ENCODE measurements at regions not wholly inside any gene's neighbourhood (a gene's known extent, or its start where the extent isn't known, plus 50 kb on each side); places are given as distances from the start of the nearest gene placed in this dataset.

DNA sequence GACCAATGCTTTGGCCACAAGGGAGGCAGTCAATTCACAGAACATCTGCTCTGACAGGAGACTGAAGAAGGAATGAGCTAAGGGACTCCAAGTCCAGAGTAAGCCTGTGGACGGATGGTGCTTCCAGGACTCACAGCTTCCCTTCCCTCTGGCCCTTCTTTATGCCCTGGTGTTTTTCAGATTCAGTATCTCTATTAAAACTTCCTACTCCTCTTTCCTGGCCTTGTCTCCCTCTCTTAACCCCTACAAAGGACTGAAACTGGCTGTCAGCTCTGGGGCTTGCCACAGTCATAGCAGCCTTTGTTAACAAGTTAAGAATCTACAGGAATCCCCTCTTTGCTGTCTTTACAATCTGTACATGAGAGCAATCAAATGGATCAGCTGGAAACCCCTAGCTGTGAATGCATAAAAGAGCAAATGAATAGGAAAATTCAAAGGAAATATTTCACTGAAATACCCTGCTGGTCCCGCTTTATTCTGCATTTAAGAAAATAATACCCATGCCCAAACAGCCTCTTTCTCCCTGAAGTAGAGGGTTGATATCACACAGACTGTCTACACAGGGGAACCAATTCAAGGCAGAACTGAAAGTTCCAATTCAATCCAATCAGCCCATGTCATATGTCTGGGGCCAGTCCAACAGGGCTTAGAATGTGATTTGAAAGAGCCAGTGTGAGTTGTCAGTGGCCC lies 192.3 kb downstream of the MZT1 start:
- DNase-seq (ENCODE audit: low read depth in 2 of 2), result no peak

- DNase-seq (ENCODE audit: low read depth in 2 of 2), result no peak
These were observed 197.0 kb downstream of the MZT1 start for GRCh38 chr13:72530471-72530870.

DNA sequence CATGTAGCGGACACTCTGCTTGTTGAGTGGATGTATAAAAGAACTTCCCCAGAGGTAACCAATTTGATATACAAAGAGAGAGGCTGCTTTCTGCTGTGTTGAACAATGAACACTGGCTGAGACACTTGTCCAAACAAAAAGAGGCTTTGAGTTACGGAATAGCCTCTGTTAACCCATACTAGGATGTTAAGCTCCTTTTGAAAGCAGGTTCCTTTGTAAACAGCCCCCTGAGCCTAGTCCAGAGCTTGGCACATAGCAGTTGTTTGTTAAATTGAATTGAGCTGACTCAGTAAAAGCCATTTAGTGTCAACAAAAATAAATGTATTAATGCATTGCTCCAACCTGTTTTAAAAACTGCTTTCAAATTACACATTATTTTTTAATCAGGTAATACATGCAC lies 200.1 kb downstream of the MZT1 start:
- no peak for DNase-seq (ENCODE audit: low read depth in 2 of 2)

DNA sequence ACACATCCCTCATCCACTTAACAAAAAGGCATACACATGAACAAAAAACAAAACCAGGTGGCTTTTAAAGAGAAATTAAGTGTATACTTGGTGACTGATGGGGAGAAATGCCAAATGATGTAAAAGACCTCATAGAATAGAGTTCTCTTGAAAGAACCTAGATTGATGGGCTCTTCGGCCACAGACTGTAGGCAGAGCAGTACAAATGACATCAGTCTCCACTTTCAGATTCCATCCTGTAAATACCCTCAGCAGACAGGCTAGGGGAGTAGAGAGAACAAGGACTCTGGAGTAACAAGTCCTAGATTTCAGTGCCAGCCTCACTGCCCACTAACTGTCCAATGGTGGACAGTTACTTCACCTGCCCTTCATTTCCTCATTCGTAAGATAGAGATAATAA lies 203.8 kb downstream of the MZT1 start:
- DNase-seq (ENCODE audit: low read depth in 2 of 2), result no peak

- no peak for DNase-seq (ENCODE audit: low read depth in 2 of 2)
These were observed 204.4 kb downstream of the MZT1 start for GRCh38 chr13:72523049-72523448.

DNA sequence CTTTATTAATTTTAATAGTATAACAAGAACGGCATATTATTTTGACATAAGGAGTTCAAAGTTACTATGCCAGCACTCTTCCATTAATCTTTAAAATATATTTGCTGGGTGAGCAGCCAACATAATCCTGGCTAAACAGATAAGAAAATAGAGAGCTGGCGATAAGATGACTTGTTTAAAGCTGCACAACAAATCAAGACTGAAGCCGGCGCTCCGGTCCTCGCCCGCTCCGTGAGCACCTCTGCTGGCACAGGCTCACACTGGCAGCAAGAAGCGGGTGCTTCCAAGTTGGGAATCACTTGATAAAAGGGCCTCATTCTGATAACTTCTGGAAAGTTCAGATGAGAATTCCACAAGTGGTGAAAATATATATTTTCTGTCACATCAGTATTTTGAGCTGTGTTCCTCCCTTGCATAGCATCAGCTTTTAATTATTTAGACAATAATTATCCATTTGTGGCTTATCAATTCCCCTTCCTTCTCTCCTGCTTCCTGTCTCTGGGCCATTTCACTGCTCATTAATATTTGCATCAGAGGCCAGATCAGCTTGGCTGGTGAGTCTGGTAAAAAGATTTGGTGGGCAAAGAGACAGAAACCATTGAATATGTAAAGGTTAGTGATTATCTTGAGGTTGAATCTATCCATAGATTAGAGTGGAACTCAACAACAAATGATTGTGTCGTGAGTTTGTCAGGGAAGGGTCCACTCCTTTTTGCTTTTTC lies 205.3 kb downstream of the MZT1 start:
- no peak for DNase-seq (ENCODE audit: low read depth in 2 of 2)

GRCh38 chr13:72514146-72514545 lies 213.3 kb downstream of the MZT1 start:
- DNase-seq (ENCODE audit: low read depth in 2 of 2), result no peak

GRCh38 chr13:72508392-72508791 lies 219.0 kb downstream of the MZT1 start:
- no peak for DNase-seq (ENCODE audit: low read depth in 2 of 2)

DNA sequence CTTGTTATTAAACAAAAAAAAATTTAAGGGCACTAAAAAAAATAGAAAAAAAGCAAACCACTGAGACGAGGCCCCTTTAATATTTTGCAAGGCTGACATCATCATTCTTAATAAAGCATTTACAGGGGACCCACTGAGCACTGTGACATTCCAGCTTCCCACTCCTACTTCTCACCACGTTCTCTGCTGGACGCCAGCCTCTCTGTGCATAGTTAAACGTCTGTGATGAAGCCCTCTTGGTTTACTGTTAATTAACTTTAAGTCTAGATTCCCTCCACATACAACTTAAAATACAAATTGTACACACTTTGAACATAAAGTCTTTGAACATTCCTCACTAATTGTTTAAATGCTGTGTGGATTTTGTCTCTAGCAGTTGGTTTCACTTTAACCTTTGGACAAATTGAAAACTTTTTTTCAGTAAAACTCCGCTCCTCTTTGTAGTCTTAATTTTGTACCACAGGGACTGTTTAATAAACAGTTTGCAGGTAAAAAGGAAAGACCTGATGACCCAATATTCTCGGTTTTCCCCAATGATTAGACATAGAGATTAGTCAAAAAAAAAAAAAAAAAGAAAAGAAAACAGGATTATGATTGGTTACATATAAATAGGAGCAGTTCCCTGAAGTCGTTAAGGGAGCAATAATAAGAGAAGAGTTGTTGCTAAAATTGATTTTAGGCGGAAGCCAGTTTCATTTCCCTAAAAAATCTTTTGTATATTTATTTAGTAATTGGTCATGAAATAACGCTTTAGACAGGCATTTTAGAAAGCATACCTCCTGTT lies 219.8 kb downstream of the MZT1 start:
- no peak for DNase-seq (ENCODE audit: low read depth in 2 of 2)

DNA sequence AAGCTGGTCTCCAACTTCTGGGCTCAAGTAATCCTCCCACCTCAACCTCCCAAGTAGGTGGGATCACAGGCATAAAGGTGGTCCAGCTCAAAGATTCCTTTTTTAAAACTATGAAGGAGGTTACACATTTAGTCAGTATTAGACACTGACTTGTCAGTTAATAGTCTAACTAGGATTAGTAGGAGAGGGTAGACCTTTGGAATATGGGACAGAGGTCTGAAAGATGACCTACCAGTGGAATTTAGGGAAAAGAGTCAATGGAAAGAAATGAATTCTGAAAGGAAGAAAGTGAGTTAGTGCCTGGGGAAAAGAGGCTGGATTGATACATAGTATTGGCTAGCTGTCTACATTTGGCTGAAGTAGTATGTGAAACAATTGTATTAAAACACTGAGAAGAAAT lies 220.7 kb downstream of the MZT1 start:
- DNase-seq (ENCODE audit: low read depth in 2 of 2), result no peak

GRCh38 chr13:72505376-72505775 lies 222.1 kb downstream of the MZT1 start:
- no peak for DNase-seq (ENCODE audit: low read depth in 2 of 2)

DNA sequence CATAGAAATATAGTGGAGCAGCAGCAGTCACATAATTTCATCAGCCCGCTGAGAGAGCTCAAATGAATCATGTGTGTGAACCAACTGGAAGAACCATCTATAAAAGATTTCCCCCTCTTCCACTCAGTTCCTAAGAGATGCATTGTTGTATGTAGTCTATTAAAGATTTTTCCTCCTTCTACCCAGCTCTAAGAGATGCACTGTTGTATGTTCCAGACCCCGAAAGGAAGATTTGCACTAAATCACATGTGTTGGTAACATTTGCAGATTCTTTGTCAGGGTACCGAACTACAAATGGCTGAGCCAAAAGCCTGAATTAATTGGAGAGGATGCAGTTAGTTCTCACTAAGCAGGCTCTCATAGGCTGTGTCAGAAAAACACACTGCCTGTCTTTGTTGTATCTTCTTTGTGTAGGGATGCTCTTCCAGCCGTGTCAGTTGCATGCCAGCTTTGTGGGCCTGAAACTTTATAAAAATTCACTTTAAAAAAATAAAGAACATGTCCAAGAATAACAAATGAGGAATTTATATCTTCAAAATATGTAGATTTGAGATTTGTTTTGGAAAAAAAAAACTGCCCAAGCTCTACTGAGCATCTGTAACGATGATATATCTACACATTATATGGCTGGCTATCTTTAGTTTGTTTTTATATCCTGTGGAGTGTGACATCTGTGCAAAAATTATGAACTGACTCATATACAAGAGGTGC lies 223.1 kb downstream of the MZT1 start:
- DNase-seq (ENCODE audit: low read depth in 2 of 2), result no peak

DNA sequence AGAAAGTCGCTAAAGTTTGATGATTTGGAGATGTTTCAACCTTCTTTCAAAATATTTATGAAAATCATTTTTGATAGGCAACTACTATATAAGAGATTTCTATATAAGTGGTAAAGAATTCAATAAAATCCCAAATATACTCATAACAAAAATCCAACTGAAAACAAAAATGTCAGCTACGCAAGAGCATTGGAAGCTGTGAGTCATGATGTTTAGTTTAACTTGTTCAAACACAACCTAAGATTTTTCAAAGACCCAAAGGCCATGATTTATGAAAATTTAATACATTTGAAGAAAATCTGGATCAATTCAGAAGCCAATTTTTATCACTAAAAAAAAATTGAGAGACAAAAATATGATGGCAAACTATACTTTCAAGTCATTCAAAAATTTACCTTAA lies 226.6 kb downstream of the MZT1 start:
- DNase-seq (ENCODE audit: low read depth in 2 of 2), result no peak

DNA sequence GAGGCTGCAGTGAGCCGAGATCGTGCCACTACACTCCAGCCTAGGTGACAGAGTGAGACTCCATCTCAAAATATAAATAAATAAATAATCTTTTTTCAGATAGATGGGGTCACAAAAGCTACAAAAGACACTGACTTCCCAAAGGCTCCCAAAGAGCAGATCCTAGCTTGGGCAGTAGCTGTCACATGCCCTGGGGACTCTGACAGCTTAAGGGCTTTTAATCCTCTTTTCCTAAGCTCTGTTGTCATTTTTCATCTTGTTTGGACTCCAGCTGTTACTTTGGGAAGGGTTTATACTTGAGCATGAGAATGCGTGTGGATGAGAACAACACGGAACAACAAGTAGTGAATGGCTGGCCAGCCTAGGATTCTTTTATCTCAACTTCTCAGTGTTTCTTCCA lies 231.7 kb downstream of the MZT1 start:
- no peak for DNase-seq (ENCODE audit: low read depth in 2 of 2)

GRCh38 chr13:72489751-72490150 lies 237.7 kb downstream of the MZT1 start:
- DNase-seq (ENCODE audit: low read depth in 2 of 2), result no peak

- DNase-seq (ENCODE audit: low read depth in 2 of 2), result no peak
These were observed 254.1 kb downstream of the MZT1 start for GRCh38 chr13:72473321-72473720.

DNA sequence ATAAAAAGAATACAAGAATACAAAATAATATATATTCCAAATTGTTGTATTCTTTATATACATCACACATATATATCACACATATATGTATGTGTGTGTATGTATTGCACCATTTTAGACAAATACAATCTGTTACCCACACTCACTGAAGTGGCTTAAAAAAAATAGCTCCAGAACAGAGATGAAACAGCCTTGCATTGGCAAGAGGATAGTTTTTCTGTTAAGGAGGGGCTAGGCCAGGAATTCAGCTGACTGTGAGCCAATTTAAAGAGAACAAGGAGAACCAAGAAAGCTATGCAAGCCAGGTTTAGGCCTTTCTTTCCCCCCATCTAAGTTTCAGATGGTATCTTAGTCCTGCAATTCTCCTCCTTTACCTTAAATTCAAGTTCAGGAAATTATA lies 257.5 kb downstream of the MZT1 start:
- no peak for DNase-seq (ENCODE audit: low read depth in 2 of 2)

DNA sequence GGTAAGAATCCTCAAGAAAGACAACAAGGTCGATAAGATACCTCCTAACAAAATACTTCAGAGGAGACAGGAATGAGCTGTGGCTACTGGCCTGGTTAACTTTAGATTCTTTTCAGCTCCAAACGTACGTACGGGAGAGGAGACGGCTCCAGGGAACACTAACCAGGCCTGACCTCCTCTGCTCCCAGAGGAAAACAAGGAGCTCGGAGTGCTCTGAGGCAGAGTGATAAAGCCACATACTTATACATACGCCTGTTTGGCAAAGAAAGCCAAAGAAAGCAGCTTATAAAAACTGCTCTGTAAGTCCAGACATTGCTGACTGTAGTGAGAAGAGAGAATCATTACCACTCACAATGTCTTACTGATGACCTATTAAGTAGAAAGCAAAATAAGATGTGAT lies 263.9 kb downstream of the MZT1 start:
- no peak for DNase-seq (ENCODE audit: low read depth in 2 of 2)

DNA sequence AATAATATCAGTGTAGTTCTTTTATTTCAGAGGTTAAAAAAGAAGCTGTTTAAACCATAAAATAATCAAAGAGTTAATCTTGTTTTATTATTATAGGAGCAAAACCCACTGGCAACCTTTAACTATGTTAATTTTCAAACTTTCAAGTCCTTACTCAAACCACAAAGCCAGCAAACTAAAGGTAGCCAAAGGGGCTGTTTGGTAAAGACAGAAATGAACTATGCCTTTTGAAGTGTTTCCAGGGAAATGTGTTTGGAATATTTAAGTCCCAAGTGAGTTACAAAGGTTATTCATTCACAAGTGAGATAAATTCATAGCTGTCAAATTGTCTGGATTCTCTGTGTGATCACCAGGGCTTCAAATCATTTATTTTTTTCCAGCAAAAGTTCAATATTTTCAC lies 264.7 kb downstream of the MZT1 start:
- no peak for DNase-seq (ENCODE audit: low read depth in 2 of 2)

- no peak for DNase-seq (ENCODE audit: low read depth in 2 of 2)
These were observed 265.3 kb downstream of the MZT1 start for GRCh38 chr13:72462166-72462565.

DNA sequence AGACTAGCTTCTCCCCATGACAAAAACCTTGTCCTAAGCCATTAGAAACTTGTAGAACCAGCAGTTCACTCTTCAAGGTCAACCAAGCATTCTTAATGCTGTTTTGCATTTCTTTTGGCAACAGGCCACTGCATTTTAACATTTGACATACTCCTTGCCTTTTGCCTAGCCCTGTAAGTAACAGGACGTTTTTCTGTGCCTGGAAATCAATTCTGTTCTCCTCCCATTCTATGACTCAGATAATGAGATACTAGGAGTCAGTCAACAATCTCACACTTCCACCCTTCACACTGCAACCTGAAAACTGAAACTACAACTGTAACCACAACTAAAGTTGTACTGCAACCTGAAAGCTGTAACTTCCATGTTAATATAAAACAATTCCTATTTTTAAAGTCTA lies 268.7 kb downstream of the MZT1 start:
- DNase-seq (ENCODE audit: low read depth in 2 of 2), result no peak

GRCh38 chr13:72457151-72457550 lies 270.3 kb downstream of the MZT1 start:
- DNase-seq (ENCODE audit: low read depth in 2 of 2), result no peak

Measured in stimulated activated CD4-positive, alpha-beta T cell treated with anti-CD3 and anti-CD28 coated beads, Interleukin-15, amount 100 ng/mL, for 48 hours (primary cell).